ENCODE measurements at regions not wholly inside any gene's neighbourhood (a gene's known extent, or its start where the extent isn't known, plus 50 kb on each side); places are given as distances from the start of the nearest gene placed in this dataset.

- in situ Hi-C loops (cut with HindIII; ENCODE audit: low pct_unique_long_range_greater_than_20kb, low sequenced_read_pairs), result no loop called here
These were observed 71.4 kb upstream of the UFL1 start for GRCh38 chr6:96450082-96450769.

GRCh38 chr6:96450770-96451130 is 70.9 kb upstream of the UFL1 start:
- in situ Hi-C loops (cut with HindIII; ENCODE audit: low pct_unique_long_range_greater_than_20kb, low sequenced_read_pairs), result no loop called here
- DNase-seq (ENCODE audit: low read depth, low spot score), result no peak

More at GRCh38 chr6:96450082-96450769, 71.4 kb upstream of the UFL1 start:
- DNase-seq (ENCODE audit: low read depth, low spot score), result no peak

GRCh38 chr6:96458771-96459170 is 62.8 kb upstream of the UFL1 start:
- DNase-seq (ENCODE audit: low read depth, low spot score), result no peak
- in situ Hi-C loops (cut with HindIII; ENCODE audit: low pct_unique_long_range_greater_than_20kb, low sequenced_read_pairs), result no loop called here

- DNase-seq (ENCODE audit: low read depth, low spot score), result no peak
- in situ Hi-C loops (cut with HindIII; ENCODE audit: low pct_unique_long_range_greater_than_20kb, low sequenced_read_pairs), result no loop called here
These were observed 61.4 kb upstream of the UFL1 start for GRCh38 chr6:96460052-96460700.

GRCh38 chr6:96465321-96465903 is 56.2 kb upstream of the UFL1 start:
- in situ Hi-C loops (cut with HindIII; ENCODE audit: low pct_unique_long_range_greater_than_20kb, low sequenced_read_pairs), result no loop called here
- no peak for DNase-seq (ENCODE audit: low read depth, low spot score)

- in situ Hi-C loops (cut with HindIII; ENCODE audit: low pct_unique_long_range_greater_than_20kb, low sequenced_read_pairs), result no loop called here
- DNase-seq (ENCODE audit: low read depth, low spot score), result no peak
These were observed 55.3 kb upstream of the UFL1 start for GRCh38 chr6:96466147-96466863.

- in situ Hi-C loops (cut with HindIII; ENCODE audit: low pct_unique_long_range_greater_than_20kb, low sequenced_read_pairs), result no loop called here
- no peak for DNase-seq (ENCODE audit: low read depth, low spot score)
These were observed 53.8 kb upstream of the UFL1 start for GRCh38 chr6:96467814-96468213.

- no peak for DNase-seq (ENCODE audit: low read depth, low spot score)
- in situ Hi-C loops (cut with HindIII; ENCODE audit: low pct_unique_long_range_greater_than_20kb, low sequenced_read_pairs), result no loop called here
These were observed 53.3 kb upstream of the UFL1 start for GRCh38 chr6:96468281-96468680.

- DNase-seq (ENCODE audit: low read depth, low spot score), result peak; percentile 27
- in situ Hi-C loops (cut with HindIII; ENCODE audit: low pct_unique_long_range_greater_than_20kb, low sequenced_read_pairs), result no loop called here
These were observed 52.9 kb upstream of the UFL1 start for GRCh38 chr6:96468681-96469224.

- in situ Hi-C loops (cut with HindIII; ENCODE audit: low pct_unique_long_range_greater_than_20kb, low sequenced_read_pairs), result no loop called here
- no peak for DNase-seq (ENCODE audit: low read depth, low spot score)
These were observed 52.3 kb upstream of the UFL1 start for GRCh38 chr6:96469312-96469711.

- DNase-seq (ENCODE audit: low read depth, low spot score), result no peak
- in situ Hi-C loops (cut with HindIII; ENCODE audit: low pct_unique_long_range_greater_than_20kb, low sequenced_read_pairs), result no loop called here
These were observed 51.3 kb upstream of the UFL1 start for GRCh38 chr6:96470296-96470695.

Small RNAs in the stretch of these regions (small RNA-seq; reads per million reads assigned to genes)
- gene RN7SL797P, result 0 reads per million in 2 experiments

Data from SK-MEL-5 (cell line).